Thyroid gland (tissue), 4 donors: ENCODE measurements at regions not wholly inside any gene's neighbourhood (a gene's known extent, or its start where the extent isn't known, plus 50 kb on each side); places are given as distances from the start of the nearest gene placed in this dataset.

Source experiments
- DNase-seq, 2 donors: peaks; one replicate each; pipeline ENCODE4 v3.0.0-alpha.2; 2019
- H3K27ac ChIP-seq, 3 donors: fragments of 200-600 bp; sonication (generic); 1 replicate in 2 of 3; 2 replicates in 1 of 3; pipeline ENCODE4 v1.5.1; 2016 to 2019; ENCODE audit warnings: mild to moderate bottlenecking in 1 of 3, moderate library complexity in 1 of 3
- H3K27me3 ChIP-seq: fragments of 200-600 bp; sonication (generic); one replicate; pipeline ENCODE4 v1.5.1; 2019
- H3K36me3 ChIP-seq, 2 donors: fragments of 200-600 bp; sonication (generic); one replicate each; pipeline ENCODE4 v1.5.1; 2016 to 2019
- H3K4me1 ChIP-seq, 2 donors: fragments of 200-600 bp; sonication (generic); one replicate each; pipeline ENCODE4 v1.5.1; 2017 to 2019
- H3K4me3 ChIP-seq, 3 donors: fragments of 200-600 bp; sonication (generic); replicated peaks in 1 of 3; 1 replicate in 2 of 3; 2 replicates in 1 of 3; pipeline ENCODE4 v1.5.1; 2016; ENCODE audit warnings: mild to moderate bottlenecking in 1 of 3
- H3K9me3 ChIP-seq: fragments of 200-600 bp; sonication (generic); one replicate; pipeline ENCODE4 v1.5.1; 2017
- CTCF ChIP-seq, 6 experiments: fragments of 200-600 bp in 3 of 6; fragments of 450-650 bp in 3 of 6; sonication (generic) in 3 of 6; IDR thresholded peaks; one replicate each; pipeline ENCODE4 v1.5.1; 2016 to 2019; ENCODE audit warnings: antibody characterized with exemption in 6 of 6, mild to moderate bottlenecking in 2 of 6, inconsistent platforms in 1 of 6, moderate library complexity in 1 of 6
- POLR2A ChIP-seq, 2 donors: fragments of 450-650 bp; IDR thresholded peaks; one replicate each; pipeline ENCODE4 v1.6.1; 2017; ENCODE audit warnings: antibody characterized with exemption in 2 of 2, mild to moderate bottlenecking in 2 of 2, moderate library complexity in 1 of 2
- WGBS, 2 donors: methylation state at CpG; one replicate each; pipeline ENCODE4 v1.1.5; 2017; 5-methylcytosine and 5-hydroxymethylcytosine counted together
- intact Hi-C: fragments of 100-400 bp; cut with DNase I; formaldehyde crosslinking; loops from one replicate; pipeline ENCODE4 v1.15.1; 2023

DNA sequence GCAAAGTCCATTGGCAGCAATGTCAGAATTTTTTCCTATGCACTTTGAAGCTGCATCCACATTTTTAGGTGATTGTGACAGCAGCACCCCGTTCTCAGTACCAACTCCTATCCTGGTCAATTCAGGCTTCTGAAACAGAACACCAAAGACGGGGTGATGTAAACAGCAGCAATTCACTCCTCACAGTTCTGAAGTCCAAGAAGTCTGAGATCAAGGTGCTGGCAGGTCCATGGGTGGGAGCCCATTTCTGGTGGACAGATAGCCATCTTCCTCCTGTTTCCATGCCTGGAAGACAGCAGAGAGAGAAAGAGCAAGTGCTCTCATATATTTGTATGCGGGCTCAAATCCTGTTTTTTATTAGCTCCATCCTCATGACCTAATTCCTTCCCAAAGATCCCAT lies 471.2 kb downstream of the BRD1 start:
- Histone ChIP-seq H3K4me1 (no peaks in the 10 kb centered on the region), H3K27ac (no peak overlapping the region), H3K9me3 (no peaks in the 10 kb centered on the region), H3K27me3 (no peaks in the 10 kb centered on the region), H3K36me3 (no peaks in the 10 kb centered on the region), H3K4me3 (no peak overlapping the region)
- intact Hi-C loops: no loop called here
- WGBS, 2 donors: 91 to 95% methylated on average over 3 of the region's 3 CpGs
- DNase-seq: no peak
- no peak for TF ChIP-seq CTCF (IDR thresholded peaks at IDR 0.05)
- TF ChIP-seq POLR2A (IDR thresholded peaks at IDR 0.05): no peak

GRCh38 chr22:49355211-49355920 lies 472.3 kb downstream of the BRD1 start:
- intact Hi-C loops: no loop called here
- Histone ChIP-seq H3K4me3 (no peak overlapping the region), H3K27me3 (no peaks in the 10 kb centered on the region), H3K36me3 (no peaks in the 10 kb centered on the region), H3K4me1 (no peaks in the 10 kb centered on the region), H3K27ac (no peak overlapping the region), H3K9me3 (no peaks in the 10 kb centered on the region)
- no peak for DNase-seq
- TF ChIP-seq POLR2A (IDR thresholded peaks at IDR 0.05) (no peak), CTCF (IDR thresholded peaks at IDR 0.05) (no peak)
- 87 to 91% methylated on average over 18 of the region's 18 CpGs for WGBS, 2 donors

DNA sequence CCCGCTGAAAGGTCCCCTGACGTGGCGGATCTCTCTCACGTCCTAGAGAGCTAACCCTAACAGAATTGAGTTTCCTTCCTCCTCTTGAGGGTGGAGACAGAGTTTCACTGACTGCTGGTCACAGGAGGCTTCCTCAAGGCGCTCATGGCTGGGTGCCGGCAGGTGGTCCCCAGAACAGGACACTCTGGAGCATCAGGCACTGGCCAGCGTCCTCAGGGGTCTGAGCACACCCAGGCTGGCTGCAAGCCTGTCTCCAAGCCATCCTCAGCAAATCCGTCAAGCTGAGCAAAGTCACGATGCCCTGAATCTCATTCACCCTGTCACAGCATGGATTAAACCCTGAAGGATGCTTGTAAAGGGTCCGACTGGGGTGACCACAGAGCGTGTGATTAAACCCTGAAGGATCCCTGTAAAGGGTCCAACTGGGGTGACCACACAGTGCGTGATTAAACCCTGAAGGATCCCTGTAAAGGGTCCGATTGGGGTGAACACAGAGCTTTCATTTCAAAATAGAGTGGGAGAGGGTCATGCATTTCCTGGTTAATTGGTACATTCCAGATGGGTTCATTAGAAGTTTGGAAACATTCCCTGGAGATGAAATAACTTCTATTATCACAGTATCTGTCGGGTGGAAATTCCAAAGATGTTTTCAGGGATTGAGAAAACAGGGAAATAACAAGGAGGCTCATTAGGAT lies 473.0 kb downstream of the BRD1 start:
- Histone ChIP-seq H3K36me3 (no peaks in the 10 kb centered on the region), H3K4me3 (no peak overlapping the region), H3K27ac (no peak overlapping the region), H3K4me1 (no peaks in the 10 kb centered on the region), H3K27me3 (no peaks in the 10 kb centered on the region), H3K9me3 (no peaks in the 10 kb centered on the region)
- DNase-seq: no peak
- TF ChIP-seq POLR2A (IDR thresholded peaks at IDR 0.05) (no peak), CTCF (IDR thresholded peaks at IDR 0.05) (no peak)
- 48 to 72% methylated on average over 11 to 14 of the region's 14 CpGs for WGBS, 2 donors
- intact Hi-C loops: no loop called here

- 79 to 85% methylated on average over 17 of the region's 17 CpGs for WGBS, 2 donors
- no peak for DNase-seq
- Histone ChIP-seq H3K4me1 (no peaks in the 10 kb centered on the region), H3K27me3 (no peaks in the 10 kb centered on the region), H3K36me3 (no peaks in the 10 kb centered on the region), H3K27ac (no peak overlapping the region), H3K9me3 (no peaks in the 10 kb centered on the region), H3K4me3 (no peak overlapping the region)
- intact Hi-C loops: no loop called here
- no peak for TF ChIP-seq POLR2A (IDR thresholded peaks at IDR 0.05)
These were observed 474.4 kb downstream of the BRD1 start for GRCh38 chr22:49353235-49353634.

DNA sequence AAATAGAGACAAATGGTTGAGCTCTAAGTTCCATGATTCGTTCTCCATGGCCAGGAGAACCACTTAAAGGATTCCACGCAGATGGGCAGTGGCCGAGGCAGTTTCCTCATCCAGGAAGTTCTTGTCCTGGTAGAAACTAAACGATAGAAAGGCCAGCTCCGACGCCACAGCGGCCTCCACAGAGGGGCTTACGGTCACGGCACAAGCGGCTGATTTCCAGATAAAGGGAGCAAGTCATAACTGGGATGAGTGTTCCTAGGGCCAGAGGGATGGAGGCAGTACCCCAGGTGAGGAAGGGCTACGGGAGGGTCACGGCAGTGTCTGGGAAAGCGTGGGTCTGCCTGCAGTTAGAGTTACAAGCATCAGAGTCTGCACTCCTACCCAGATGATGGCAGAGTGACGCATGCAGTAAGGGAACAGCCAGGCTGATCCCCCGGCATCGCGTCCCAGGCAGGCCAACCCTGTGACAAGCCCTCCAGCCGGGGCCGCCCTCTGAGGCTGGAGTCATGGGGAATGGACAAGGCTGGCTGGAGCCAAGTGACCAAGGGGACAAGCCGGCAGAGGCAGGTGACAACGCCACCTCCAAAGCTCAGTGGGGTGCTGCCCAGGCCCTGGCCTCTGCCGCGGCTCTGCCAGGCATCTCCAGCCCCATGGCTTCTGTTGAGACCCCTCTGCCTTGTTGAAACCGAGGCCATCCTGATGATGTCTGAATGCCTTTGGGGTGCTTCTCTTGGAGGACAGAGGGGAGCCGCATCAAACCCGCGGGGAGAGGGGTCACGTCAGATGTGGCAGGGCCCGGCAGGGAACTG lies 475.1 kb downstream of the BRD1 start:
- Histone ChIP-seq H3K4me3 (no peak overlapping the region), H3K36me3 (no peaks in the 10 kb centered on the region), H3K9me3 (no peaks in the 10 kb centered on the region), H3K27me3 (no peaks in the 10 kb centered on the region), H3K27ac (no peak overlapping the region), H3K4me1 (no peaks in the 10 kb centered on the region)
- WGBS, 2 donors: 88 to 89% methylated on average over 28 of the region's 29 CpGs
- no peak for DNase-seq
- intact Hi-C loops: no loop called here
- TF ChIP-seq CTCF (IDR thresholded peaks at IDR 0.05) (no peak), POLR2A (IDR thresholded peaks at IDR 0.05) (no peak)
